GM12878 (cell line): ENCODE measurements at regions not wholly inside any gene's neighbourhood (a gene's known extent, or its start where the extent isn't known, plus 50 kb on each side); places are given as distances from the start of the nearest gene placed in this dataset.

ENCODE experiments used
- CTCF ChIP-seq, 3 experiments: IDR thresholded peaks in 2 of 3; conservative IDR thresholded peaks in 1 of 3; 2 replicates each; pipeline ENCODE4 v1.5.1; 2011; ENCODE audit warnings: low read depth in 3 of 3, low read length in 3 of 3, mild to moderate bottlenecking in 3 of 3, control low read depth in 2 of 3, moderate library complexity in 2 of 3, inconsistent platforms in 1 of 3, mixed read lengths in 1 of 3; ENCODE audit not compliant: control insufficient read depth in 2 of 3, insufficient read depth in 1 of 3; ENCODE audit errors: extremely low read depth in 1 of 3
- HDAC2 ChIP-seq: fragments of 200-600 bp; sonication (generic); IDR thresholded peaks from 2 replicates; pipeline ENCODE4 v1.6.1; 2017
- IKZF1 ChIP-seq: fragments of 450-650 bp; conservative IDR thresholded peaks from 2 replicates; pipeline ENCODE4 v1.6.1; 2017; ENCODE audit warnings: antibody characterized with exemption, mild to moderate bottlenecking
- MAX ChIP-seq: IDR thresholded peaks from 2 replicates; pipeline ENCODE4 v1.6.1; 2012; ENCODE audit warnings: low read depth, low read length, improper control_type of control experiment
- NRF1 ChIP-seq: conservative IDR thresholded peaks from 2 replicates; pipeline ENCODE4 v1.6.1; 2011; ENCODE audit warnings: mild to moderate bottlenecking, low read depth, low read length, improper control_type of control experiment
- POLR2A ChIP-seq: IDR thresholded peaks from 2 replicates; pipeline ENCODE4 v1.6.1; 2011; ENCODE audit warnings: low read depth, mild to moderate bottlenecking, low read length
- POLR2AphosphoS2 ChIP-seq: IDR thresholded peaks from 2 replicates; pipeline ENCODE4 v1.6.1; 2011; ENCODE audit warnings: low read depth, mild to moderate bottlenecking, low read length, improper control_type of control experiment, moderate library complexity
- REST ChIP-seq: IDR thresholded peaks from 2 replicates; pipeline ENCODE4 v1.6.1; 2012; ENCODE audit warnings: mild to moderate bottlenecking, low read depth, low read length
- SIX5 ChIP-seq: IDR thresholded peaks from 2 replicates; pipeline ENCODE4 v1.6.1; 2011; ENCODE audit warnings: mild to moderate bottlenecking, low read depth, low read length, moderate library complexity; ENCODE audit not compliant: severe bottlenecking
- SMC3 ChIP-seq: IDR thresholded peaks from 2 replicates; pipeline ENCODE4 v1.6.1; 2011; ENCODE audit warnings: low read length, improper control_type of control experiment, borderline replicate concordance
- TAF1 ChIP-seq: IDR thresholded peaks from 2 replicates; pipeline ENCODE4 v1.6.1; 2011; ENCODE audit warnings: mild to moderate bottlenecking, low read depth, low read length, borderline replicate concordance
- TF ChIP-seq, protein P1 (sequence below): fragments of 450-650 bp; IDR thresholded peaks from 2 replicates; pipeline ENCODE4 v1.6.1; 2017; ENCODE audit warnings: mild to moderate bottlenecking

DNA sequence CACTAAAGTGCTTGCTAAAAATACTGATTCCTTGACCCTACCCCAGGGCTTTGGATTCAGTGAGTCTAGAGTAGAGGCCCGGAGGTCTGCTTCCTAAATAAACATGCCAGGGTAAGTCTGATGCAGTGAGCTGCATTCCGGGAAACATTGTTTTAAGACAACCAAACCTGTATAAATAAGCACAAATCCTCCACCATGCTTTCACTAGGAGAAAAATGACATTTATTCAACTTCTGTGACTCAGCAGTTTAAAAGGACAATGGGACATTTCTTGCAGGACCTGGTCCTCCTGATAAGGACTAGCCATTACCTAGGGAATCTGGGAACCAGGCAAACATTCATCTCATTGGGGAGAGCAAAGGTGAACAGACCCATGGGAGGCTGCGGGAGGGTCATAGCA lies 335.3 kb downstream of the MLLT3 start:
- no peak for TF ChIP-seq POLR2AphosphoS2
- TF ChIP-seq POLR2A = no peak
- TF ChIP-seq SIX5 = no peak
- no peak for TF ChIP-seq CTCF (IDR thresholded peaks at IDR 0.05 in 2 of 3, conservative IDR thresholded peaks at IDR 0.05 in 1 of 3; ENCODE audit: control insufficient read depth in 2 of 3, extremely low read depth in 1 of 3, insufficient read depth in 1 of 3, low read depth in 3 of 3, low read length in 3 of 3)
- no peak for TF ChIP-seq TAF1
- no peak for TF ChIP-seq SMC3
- no peak for TF ChIP-seq HDAC2
- no peak for TF ChIP-seq REST
- TF ChIP-seq MAX = no peak
- TF ChIP-seq, protein P1, sequence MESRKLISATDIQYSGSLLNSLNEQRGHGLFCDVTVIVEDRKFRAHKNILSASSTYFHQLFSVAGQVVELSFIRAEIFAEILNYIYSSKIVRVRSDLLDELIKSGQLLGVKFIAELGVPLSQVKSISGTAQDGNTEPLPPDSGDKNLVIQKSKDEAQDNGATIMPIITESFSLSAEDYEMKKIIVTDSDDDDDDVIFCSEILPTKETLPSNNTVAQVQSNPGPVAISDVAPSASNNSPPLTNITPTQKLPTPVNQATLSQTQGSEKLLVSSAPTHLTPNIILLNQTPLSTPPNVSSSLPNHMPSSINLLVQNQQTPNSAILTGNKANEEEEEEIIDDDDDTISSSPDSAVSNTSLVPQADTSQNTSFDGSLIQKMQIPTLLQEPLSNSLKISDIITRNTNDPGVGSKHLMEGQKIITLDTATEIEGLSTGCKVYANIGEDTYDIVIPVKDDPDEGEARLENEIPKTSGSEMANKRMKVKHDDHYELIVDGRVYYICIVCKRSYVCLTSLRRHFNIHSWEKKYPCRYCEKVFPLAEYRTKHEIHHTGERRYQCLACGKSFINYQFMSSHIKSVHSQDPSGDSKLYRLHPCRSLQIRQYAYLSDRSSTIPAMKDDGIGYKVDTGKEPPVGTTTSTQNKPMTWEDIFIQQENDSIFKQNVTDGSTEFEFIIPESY = no peak
- TF ChIP-seq NRF1 = no peak
- TF ChIP-seq IKZF1 = no peak
